Neural cell (in vitro differentiated cells): ENCODE measurements at regions not wholly inside any gene's neighbourhood (a gene's known extent, or its start where the extent isn't known, plus 50 kb on each side); places are given as distances from the start of the nearest gene placed in this dataset.
"Not testable (repeated sequence)": the region's sequence is repeated elsewhere in the genome, so short reads cannot be mapped to it uniquely, and the experiment has no call there.

Source experiments
- EP300 ChIP-seq: fragments of 450-650 bp; conservative IDR thresholded peaks from 2 replicates; pipeline ENCODE4 v1.6.1; 2014; ENCODE audit warnings: antibody characterized with exemption, mild to moderate bottlenecking, moderate library complexity; ENCODE audit not compliant: poor library complexity, severe bottlenecking
- EZH2 ChIP-seq: fragments of 200-600, 300-800 bp; shearing (Covaris generic), sonication (generic); IDR thresholded peaks from 2 replicates; pipeline ENCODE4 v1.6.1; 2014; ENCODE audit warnings: antibody characterized with exemption, low read length, borderline replicate concordance, mild to moderate bottlenecking; ENCODE audit not compliant: insufficient read depth, poor library complexity, severe bottlenecking
- POLR2AphosphoS5 ChIP-seq: IDR thresholded peaks from 2 replicates; pipeline ENCODE4 v1.6.1; 2012
- TAF1 ChIP-seq: IDR thresholded peaks from 2 replicates; pipeline ENCODE4 v1.6.1; 2012; ENCODE audit warnings: low read depth
- TF ChIP-seq, protein P1 (sequence below): fragments of 450-650 bp; IDR thresholded peaks from 2 replicates; pipeline ENCODE4 v1.5.1; 2014; ENCODE audit warnings: antibody characterized with exemption, mild to moderate bottlenecking, moderate library complexity; ENCODE audit not compliant: poor library complexity, severe bottlenecking
- TF ChIP-seq, protein P2 (sequence below): IDR thresholded peaks from 2 replicates; pipeline ENCODE4 v1.6.1; 2012; ENCODE audit warnings: borderline replicate concordance

DNA sequence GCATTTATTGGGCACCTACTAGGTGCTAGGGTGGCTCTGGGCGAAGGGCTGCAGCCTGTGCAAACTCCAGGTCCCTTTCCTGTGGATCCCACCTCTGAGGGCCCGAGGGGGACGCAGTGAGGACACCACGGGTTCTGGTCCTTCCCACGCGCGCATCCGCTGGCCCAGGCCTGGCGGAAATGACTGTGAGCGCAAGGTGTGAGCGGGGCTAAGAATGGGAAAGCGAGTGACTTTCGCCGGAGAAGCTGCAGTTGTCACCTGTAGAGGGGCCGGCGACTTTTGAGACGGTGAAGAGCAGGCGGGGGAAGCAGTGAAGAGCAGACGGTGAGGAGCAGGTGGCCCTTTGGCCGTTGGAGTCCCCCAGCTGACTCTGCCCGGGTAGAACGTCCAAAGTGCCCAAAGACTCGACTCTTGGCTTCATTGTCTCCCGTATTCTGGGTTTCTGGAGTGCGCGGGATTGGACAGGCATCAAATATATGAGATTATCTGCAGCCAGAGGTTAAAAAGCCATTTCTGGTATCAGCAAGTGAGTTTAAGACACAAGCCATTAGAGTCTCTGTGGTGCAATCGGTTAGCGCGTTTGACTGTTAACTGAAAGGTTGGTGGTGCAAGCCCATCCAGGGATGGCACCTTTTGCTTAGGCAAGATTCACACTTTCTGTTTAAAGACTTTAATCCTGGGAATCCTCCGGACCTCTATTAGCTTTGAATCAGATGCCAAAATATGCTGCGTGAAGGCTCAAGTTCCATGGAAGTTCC, 55.4 kb downstream of the PPIAL4C start:
- TF ChIP-seq, protein P1, sequence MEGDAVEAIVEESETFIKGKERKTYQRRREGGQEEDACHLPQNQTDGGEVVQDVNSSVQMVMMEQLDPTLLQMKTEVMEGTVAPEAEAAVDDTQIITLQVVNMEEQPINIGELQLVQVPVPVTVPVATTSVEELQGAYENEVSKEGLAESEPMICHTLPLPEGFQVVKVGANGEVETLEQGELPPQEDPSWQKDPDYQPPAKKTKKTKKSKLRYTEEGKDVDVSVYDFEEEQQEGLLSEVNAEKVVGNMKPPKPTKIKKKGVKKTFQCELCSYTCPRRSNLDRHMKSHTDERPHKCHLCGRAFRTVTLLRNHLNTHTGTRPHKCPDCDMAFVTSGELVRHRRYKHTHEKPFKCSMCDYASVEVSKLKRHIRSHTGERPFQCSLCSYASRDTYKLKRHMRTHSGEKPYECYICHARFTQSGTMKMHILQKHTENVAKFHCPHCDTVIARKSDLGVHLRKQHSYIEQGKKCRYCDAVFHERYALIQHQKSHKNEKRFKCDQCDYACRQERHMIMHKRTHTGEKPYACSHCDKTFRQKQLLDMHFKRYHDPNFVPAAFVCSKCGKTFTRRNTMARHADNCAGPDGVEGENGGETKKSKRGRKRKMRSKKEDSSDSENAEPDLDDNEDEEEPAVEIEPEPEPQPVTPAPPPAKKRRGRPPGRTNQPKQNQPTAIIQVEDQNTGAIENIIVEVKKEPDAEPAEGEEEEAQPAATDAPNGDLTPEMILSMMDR = not testable (repeated sequence)
- TF ChIP-seq EP300, EZH2, TAF1, POLR2AphosphoS5: not testable (repeated sequence)
- TF ChIP-seq, protein P2, sequence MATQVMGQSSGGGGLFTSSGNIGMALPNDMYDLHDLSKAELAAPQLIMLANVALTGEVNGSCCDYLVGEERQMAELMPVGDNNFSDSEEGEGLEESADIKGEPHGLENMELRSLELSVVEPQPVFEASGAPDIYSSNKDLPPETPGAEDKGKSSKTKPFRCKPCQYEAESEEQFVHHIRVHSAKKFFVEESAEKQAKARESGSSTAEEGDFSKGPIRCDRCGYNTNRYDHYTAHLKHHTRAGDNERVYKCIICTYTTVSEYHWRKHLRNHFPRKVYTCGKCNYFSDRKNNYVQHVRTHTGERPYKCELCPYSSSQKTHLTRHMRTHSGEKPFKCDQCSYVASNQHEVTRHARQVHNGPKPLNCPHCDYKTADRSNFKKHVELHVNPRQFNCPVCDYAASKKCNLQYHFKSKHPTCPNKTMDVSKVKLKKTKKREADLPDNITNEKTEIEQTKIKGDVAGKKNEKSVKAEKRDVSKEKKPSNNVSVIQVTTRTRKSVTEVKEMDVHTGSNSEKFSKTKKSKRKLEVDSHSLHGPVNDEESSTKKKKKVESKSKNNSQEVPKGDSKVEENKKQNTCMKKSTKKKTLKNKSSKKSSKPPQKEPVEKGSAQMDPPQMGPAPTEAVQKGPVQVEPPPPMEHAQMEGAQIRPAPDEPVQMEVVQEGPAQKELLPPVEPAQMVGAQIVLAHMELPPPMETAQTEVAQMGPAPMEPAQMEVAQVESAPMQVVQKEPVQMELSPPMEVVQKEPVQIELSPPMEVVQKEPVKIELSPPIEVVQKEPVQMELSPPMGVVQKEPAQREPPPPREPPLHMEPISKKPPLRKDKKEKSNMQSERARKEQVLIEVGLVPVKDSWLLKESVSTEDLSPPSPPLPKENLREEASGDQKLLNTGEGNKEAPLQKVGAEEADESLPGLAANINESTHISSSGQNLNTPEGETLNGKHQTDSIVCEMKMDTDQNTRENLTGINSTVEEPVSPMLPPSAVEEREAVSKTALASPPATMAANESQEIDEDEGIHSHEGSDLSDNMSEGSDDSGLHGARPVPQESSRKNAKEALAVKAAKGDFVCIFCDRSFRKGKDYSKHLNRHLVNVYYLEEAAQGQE = not testable (repeated sequence)
